ENCODE measurements at regions not wholly inside any gene's neighbourhood (a gene's known extent, or its start where the extent isn't known, plus 50 kb on each side); places are given as distances from the start of the nearest gene placed in this dataset.
"Not testable (repeated sequence)": the region's sequence is repeated elsewhere in the genome, so short reads cannot be mapped to it uniquely, and the experiment has no call there.

- TF ChIP-seq CTCF (conservative IDR thresholded peaks at IDR 0.05; ENCODE audit: low read depth, low read length): no peak
- H3K4me3 ChIP-seq (ENCODE audit: low read length): no peak overlapping the region
- no peak for DNase-seq (ENCODE audit: low read depth)
These were observed 108.9 kb upstream of the KLF13 start for GRCh38 chr15:31217566-31218270.

- H3K4me3 ChIP-seq (ENCODE audit: low read length): no peak overlapping the region
- no peak for DNase-seq (ENCODE audit: low read depth)
These were observed 107.4 kb upstream of the KLF13 start for GRCh38 chr15:31219221-31219620.

GRCh38 chr15:31221936-31222515 is 104.6 kb upstream of the KLF13 start:
- DNase-seq (ENCODE audit: low read depth): no peak
- no peak overlapping the region for H3K4me3 ChIP-seq (ENCODE audit: low read length)
- TF ChIP-seq CTCF (conservative IDR thresholded peaks at IDR 0.05; ENCODE audit: low read depth, low read length): no peak

More at GRCh38 chr15:31219221-31219620, 107.4 kb upstream of the KLF13 start:
- TF ChIP-seq CTCF (conservative IDR thresholded peaks at IDR 0.05; ENCODE audit: low read depth, low read length): no peak

GRCh38 chr15:31222773-31223341 is 103.8 kb upstream of the KLF13 start:
- TF ChIP-seq CTCF (conservative IDR thresholded peaks at IDR 0.05; ENCODE audit: low read depth, low read length): no peak
- H3K4me3 ChIP-seq (ENCODE audit: low read length): no peak overlapping the region
- no peak for DNase-seq (ENCODE audit: low read depth)

- H3K4me3 ChIP-seq (ENCODE audit: low read length): peak overlapping the region; percentile 20
- no peak for TF ChIP-seq CTCF (conservative IDR thresholded peaks at IDR 0.05; ENCODE audit: low read depth, low read length)
- DNase-seq (ENCODE audit: low read depth): no peak
These were observed 102.9 kb upstream of the KLF13 start for GRCh38 chr15:31223478-31224350.

- not testable (repeated sequence) for H3K4me3 ChIP-seq (ENCODE audit: low read length); DNase-seq (ENCODE audit: low read depth)
These were observed 102.0 kb upstream of the KLF13 start for GRCh38 chr15:31224661-31225060.

- H3K4me3 ChIP-seq (ENCODE audit: low read length): no peak overlapping the region
- DNase-seq (ENCODE audit: low read depth): no peak
- TF ChIP-seq CTCF (conservative IDR thresholded peaks at IDR 0.05; ENCODE audit: low read depth, low read length): no peak
These were observed 101.2 kb upstream of the KLF13 start for GRCh38 chr15:31225356-31225955.

All from retinal pigment epithelial cell (primary cell).